Tongue (tissue), 1 donor: ENCODE measurements at regions not wholly inside any gene's neighbourhood (a gene's known extent, or its start where the extent isn't known, plus 50 kb on each side); places are given as distances from the start of the nearest gene placed in this dataset.

ENCODE experiments used
- DNase-seq: peaks from one replicate; pipeline ENCODE4 v3.0.0-alpha.2; 2015

- no peak for DNase-seq
These were observed 260.4 kb upstream of the IRX4 start for GRCh38 chr5:2143088-2143487.

GRCh38 chr5:2142456-2142954 is 259.8 kb upstream of the IRX4 start:
- no peak for DNase-seq

DNA sequence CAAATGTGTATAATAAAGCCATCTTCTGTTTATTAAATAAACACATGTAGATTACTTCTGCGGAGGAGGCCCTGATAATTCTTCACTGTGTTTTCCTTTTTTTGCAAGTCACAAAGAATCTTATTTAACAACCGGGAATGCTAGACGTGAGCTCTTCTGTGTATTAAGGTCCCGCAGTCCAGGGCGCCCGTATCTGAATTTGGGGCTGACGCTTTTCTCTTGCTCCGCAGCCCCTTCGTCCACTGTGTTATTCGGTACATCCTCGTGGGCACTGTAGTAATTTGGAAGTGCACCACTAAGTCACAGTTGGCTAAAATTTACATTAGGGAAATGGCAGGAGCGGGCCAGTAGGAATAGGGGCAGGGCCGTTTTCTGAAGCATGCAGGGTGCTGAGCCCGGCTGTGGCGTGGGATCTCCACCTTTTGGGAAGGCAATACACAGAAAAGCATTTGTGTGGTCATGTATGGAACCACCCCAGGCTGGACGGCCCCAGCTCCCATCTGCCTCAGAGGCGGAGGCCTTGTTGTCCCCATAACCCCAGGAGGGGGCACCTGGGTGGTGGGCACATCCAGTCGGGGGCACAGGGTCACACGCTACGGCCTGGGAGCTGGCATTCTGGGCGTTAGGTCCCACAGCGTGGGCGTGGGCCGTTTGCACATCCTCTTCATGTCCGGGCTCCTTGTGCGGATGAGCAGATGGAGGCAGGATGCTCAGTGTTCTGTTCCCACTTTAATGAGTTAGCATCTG is 258.7 kb upstream of the IRX4 start:
- DNase-seq, result no peak

DNA sequence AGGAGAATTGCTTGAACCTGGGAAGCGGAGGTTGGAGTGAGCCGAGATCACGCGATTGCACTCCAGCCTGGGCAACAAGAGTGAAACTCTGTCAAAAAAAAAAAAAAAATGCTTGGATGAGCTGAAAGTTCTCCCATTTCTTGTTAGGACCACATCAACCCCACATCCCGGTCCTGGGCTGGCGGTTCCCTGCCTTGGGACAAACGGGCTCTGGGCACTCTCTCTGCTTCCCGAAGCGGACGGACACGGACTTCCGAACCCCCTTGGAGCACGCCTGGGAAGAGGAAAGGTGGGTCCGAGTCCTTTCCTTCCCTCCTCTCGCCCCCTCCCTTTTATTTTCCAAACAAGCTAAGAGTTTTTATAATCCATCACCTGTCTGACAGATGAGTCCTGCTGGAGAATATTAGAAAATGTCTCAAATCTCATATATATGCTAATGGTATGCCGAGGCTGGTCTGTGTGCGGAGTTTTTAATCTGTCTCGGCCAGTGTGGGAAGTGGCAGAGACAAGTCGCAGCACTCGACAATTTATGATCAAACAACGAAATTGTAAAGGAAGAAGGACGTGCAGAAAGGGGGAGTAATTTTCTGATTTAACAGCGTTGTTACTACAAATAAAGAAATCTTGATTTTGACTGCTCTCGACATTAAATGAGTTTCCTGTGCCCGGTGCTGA is 257.9 kb upstream of the IRX4 start:
- no peak for DNase-seq

GRCh38 chr5:2139478-2139877 is 256.8 kb upstream of the IRX4 start:
- DNase-seq, result no peak

GRCh38 chr5:2138896-2139295 is 256.2 kb upstream of the IRX4 start:
- DNase-seq, result no peak

DNA sequence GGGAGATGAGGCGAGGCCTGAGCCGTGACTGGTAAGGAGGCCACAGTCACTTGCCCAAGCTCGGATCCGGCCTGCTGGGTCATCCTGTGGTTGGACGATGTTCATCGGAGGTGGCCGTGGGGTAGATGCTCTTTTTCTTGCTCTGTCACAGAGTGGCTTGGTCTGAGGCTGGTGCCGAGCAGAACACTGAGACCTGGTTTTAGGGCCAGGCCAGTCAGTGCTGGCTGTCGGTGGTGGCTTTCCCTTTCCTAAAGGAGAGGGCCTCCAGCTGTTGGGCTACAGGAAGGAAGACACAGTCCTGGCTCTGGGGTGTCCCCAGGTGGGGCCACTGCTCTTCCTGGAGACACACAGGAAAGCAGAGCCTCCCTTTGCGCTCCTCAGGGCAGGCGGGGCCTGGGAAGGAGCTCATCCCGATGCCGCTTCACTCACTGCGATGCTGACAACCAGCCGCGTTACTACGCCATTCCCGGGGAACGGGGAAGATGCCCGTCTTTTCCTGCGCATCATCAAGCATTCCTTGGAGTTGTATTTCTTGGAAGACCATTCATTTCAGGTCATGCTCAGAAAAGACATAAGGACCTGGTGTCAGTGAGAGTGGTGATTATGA is 254.8 kb upstream of the IRX4 start:
- DNase-seq, result no peak

GRCh38 chr5:2136728-2137333 is 254.1 kb upstream of the IRX4 start:
- no peak for DNase-seq

- no peak for DNase-seq
These were observed 253.1 kb upstream of the IRX4 start for GRCh38 chr5:2135833-2136232.

- peak; percentile 16 for DNase-seq
These were observed 252.6 kb upstream of the IRX4 start for GRCh38 chr5:2135354-2135753.

DNA sequence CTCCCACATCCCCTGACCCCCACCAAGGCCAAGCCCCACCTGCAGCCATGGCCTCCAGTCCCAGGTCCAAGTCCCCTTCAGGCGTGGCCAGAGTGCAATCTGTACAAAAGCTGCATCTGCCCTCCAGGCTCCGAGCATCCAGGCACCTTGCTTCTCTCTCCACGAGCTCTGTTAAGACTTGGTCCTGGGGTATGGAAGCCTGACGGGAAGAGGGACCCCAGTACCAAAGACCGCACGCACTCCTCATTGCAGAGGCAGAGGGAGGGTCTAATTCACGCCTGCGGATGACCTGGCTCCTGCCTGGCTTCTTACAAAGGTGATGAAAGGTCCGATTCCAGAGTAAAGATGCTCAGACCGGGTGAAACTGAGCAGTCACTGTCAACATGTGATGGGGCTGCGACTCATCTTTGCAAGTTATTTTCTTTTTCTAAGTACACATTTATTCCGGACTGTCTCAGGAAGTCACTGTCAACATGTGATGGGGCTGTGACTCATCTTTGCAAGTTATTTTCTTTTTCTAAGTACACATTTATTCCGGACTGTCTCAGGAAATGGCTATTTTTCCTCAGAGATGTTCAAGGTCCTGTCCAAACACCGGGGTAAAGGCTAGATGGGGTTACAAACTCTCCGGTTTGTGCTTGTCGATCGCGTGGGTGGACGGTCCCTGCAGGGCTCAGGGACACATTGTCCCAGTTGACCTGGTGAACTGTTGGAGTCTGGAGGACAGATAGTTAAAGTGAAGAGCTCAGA is 252.0 kb upstream of the IRX4 start:
- peak; percentile 14 for DNase-seq

- no peak for DNase-seq
These were observed 251.2 kb upstream of the IRX4 start for GRCh38 chr5:2133936-2134335.

DNA sequence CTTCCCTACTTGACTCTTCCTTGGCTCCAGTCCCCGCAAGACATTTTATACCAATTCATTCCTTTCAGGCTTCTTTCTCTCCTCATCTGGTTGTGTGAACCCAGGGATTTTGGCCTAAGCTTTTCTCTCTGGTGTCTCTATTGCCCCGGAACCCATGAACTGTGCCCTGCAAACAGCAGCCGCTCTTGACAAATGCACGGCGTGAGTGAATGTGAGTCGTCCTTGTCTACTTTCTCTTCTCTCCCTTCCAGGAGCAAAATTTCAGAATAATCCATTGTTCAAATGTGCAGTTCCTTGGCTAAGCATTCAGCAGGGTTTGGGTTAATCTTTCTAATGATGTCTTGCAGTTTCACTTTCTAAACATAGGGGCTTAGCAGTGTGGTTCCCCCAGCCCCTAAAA is 250.4 kb upstream of the IRX4 start:
- DNase-seq, result no peak

DNA sequence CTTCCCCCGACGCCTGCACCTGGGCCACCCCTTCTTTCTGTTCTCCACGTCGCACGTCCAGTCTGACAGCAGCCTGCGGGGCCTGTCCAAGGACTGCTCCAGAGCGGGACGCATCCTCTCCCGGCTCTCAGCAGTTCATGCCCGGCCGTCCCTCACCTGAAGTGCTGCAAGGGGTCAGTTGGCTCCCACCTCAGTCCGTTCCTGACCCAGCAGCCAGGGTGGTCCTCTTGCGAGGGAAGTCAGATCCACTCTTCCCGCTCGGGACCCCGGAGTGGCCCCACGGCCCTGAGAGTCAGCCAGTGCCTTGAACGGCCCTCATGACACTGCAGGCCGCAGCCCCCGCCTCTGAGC is 249.7 kb upstream of the IRX4 start:
- no peak for DNase-seq

GRCh38 chr5:2131826-2132496 is 249.2 kb upstream of the IRX4 start:
- DNase-seq, result no peak

DNA sequence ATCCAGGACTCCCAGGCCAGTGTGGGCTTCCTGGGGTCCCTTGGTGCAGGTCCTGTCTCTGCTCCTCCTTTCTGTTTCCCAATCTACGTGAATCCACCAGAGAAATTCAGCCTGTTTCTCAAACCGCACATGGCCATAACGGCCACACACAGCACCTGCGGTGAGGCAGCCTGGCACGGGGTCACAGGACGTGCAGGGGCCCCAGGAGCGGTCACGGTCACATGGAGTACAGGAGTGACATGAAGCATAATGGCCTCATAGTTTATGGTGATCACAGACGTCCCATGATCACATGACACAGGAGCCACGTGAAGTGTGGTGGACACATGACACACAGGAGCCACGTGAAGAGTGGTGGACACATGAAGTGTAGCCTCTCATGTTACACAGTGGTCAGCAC is 248.5 kb upstream of the IRX4 start:
- DNase-seq, result no peak

GRCh38 chr5:2130361-2130760 is 247.6 kb upstream of the IRX4 start:
- no peak for DNase-seq

DNA sequence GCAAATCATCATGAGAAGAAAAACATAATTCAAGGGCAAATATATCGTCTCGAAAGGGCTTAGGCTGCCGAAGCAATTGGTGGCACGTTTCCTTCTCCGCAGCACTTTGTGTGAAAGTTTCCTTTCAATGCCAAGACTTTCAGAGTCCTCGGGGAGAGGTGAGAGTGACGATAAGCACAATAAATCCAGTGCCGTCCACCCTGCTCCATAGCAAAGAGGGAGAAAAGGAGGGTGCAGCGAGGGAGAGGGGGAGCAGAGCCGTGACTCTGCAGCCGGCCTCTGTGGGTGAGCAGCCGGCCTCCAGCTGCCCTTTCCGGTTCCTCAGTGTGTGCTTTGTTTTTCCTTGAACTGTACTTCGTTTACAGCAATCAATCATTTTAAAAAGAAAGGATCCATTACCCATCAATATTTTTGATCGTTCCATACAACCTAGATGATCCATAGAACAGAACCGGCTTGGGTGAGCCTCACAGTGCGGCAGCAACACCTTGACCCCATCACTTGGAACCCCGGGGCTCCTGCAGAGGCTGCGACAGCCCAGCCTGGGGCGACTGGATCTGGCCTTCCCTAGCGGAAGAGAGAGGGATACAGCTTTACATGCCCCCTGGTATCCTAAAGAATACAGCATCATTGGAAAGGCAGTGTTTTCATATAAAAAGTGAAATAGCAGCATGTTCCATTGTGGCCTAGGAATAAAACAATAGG is 247.0 kb upstream of the IRX4 start:
- DNase-seq, result peak; percentile 25

DNA sequence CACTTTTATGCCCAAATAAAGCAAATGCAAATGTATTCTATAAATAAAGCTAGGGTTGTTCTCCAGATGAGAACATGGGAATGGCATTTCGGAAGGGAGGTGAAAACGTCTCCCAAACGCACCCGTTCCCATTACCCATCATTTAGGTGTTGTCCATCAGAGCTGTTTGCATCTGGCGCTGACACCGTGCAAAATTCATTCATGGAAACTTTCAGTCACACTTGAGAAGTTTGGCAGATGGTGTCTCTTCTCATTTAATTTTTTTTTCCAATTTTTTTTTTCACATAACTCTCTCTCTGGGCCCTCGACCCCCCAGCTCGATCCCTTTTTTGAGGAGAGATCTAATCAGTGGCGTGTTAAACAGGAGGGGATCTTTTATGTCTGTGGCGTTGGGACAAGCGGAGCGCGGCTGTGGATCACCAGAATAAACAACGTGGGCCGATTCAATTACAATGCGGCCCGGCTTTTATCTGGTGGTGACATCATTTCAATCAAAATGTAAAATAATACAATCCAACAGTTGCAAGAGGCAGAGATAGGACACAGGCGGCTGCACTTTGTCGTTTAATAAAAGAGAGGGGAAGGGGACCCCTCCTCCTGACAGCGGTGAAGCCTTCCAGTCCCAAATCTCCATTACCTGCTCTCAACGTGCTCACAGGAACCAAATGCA is 246.1 kb upstream of the IRX4 start:
- DNase-seq, result peak; percentile 67

- no peak for DNase-seq
These were observed 243.8 kb upstream of the IRX4 start for GRCh38 chr5:2126512-2126911.

- no peak for DNase-seq
These were observed 243.2 kb upstream of the IRX4 start for GRCh38 chr5:2125901-2126265.
